DMS79 (cell line): ENCODE measurements at regions not wholly inside any gene's neighbourhood (a gene's known extent, or its start where the extent isn't known, plus 50 kb on each side); places are given as distances from the start of the nearest gene placed in this dataset.
"Not testable (repeated sequence)": the region's sequence is repeated elsewhere in the genome, so short reads cannot be mapped to it uniquely, and the experiment has no call there.

ENCODE experiments used
- DNase-seq: peaks from one replicate; lab custom pipeline; 2025; lab: John Stamatoyannopoulos, UW

GRCh38 chr12:115394496-115395220 lies 710.7 kb upstream of the TBX3 start:
- no peak for DNase-seq

GRCh38 chr12:115388139-115388538 lies 704.2 kb upstream of the TBX3 start:
- no peak for DNase-seq

DNA sequence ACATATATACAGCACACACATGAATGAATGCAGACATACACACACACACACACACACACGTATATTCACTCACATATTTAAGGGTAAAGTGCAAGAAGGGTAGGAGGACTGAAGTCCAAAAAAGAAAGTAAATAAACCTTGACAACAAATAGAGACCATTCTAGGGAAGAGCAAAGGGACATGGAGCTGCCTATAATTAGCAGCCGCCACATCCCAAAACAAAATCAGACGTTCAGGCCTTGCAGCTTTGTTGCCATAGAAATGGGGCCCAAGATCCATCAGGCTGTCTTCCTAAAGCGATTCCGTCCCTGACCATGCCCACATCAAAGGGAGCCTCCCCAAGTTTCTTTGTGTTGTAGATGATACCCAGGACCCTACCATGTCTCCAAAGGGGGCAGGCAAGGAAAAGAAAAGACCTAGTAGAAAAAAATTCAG lies 703.5 kb upstream of the TBX3 start:
- DNase-seq, result no peak

DNA sequence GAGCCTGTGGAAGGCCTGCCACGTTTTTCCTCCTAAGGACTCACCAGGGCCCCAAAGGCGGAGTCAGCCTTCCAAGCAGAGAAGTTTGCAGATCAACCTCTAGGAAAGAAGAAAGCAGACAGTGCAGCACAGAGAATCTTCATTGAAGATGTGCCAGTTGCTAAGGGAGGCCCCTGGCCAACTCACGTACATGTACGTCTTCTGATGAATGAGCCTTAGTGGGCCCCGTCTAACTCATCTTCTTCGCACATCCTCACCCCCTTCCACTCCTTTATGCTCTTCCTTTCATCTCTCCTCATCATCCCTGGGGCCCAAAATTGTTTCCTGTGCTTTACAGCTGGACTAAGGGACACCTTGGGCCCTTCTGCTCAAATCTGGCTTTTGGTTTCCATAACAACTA lies 703.0 kb upstream of the TBX3 start:
- DNase-seq, result no peak

DNA sequence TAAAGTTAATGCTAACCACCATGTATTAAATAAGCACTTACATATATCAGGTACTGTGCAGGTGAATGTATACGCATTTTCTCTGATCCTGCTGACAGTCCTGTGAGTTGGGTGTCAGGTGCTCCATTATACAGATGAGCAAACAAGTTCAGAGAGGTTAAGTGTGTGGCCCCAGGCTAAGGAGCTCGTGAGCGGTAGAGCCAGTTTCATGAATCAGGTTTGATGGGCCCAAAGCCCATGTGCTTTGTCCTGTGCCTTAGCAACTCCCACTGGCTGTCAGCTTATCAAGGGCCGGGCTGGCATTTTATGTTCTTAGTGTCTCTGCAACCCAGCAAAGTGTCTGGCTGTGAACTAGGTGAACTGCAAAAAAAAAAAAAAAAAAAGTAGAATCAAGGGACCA lies 701.2 kb upstream of the TBX3 start:
- DNase-seq, result no peak

- no peak for DNase-seq
Measured at GRCh38 chr12:115384391-115384790, 700.4 kb upstream of the TBX3 start.

GRCh38 chr12:115383668-115384067 lies 699.7 kb upstream of the TBX3 start:
- peak; percentile 77 for DNase-seq

- DNase-seq, result no peak
Measured at GRCh38 chr12:115382681-115383080, 698.7 kb upstream of the TBX3 start.

GRCh38 chr12:115380546-115381120 lies 696.7 kb upstream of the TBX3 start:
- DNase-seq, result no peak

DNA sequence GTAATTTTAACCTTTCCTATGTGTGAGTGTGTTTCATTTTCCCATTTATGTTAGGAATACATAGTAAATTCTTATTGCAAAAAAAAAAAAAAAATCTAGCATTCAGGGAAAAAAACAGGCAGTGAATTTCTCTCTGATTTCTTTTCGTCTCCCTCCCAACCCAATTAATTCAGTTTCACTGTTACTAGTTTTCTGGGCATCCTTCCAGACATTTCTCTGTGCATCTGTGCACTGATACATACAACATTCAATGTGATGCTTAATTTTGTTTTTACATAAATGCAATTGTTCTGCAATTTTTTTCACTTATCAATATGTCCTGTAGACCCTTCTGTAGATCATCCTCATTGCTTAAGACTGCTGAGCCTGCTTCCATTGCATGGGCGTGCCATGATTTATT lies 694.3 kb upstream of the TBX3 start:
- no peak for DNase-seq

- no peak for DNase-seq
Measured at GRCh38 chr12:115377779-115378178, 693.8 kb upstream of the TBX3 start.

GRCh38 chr12:115377230-115377629 lies 693.3 kb upstream of the TBX3 start:
- no peak for DNase-seq

GRCh38 chr12:115375186-115375991 lies 691.4 kb upstream of the TBX3 start:
- no peak for DNase-seq

GRCh38 chr12:115374480-115375185 lies 690.7 kb upstream of the TBX3 start:
- DNase-seq, result no peak

DNA sequence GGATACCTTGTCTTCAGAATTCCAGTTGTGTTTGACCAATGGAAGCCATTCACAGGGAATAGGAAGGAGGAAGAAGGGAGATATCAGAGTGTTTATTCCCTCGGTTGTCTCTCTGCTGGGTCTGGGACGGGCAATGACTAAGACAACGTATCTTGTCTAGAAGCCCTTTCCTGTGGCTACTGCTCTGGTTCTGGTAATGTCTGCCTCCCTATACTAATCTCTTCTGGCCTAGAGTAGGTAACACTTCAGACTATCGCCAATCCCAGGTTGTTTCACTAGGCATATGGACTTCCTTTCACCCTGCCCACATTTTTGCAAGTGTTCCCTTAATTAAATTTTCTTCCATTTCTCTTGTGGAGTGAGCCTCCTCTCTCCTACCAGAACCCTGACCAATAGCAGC lies 687.7 kb upstream of the TBX3 start:
- DNase-seq, result no peak

DNA sequence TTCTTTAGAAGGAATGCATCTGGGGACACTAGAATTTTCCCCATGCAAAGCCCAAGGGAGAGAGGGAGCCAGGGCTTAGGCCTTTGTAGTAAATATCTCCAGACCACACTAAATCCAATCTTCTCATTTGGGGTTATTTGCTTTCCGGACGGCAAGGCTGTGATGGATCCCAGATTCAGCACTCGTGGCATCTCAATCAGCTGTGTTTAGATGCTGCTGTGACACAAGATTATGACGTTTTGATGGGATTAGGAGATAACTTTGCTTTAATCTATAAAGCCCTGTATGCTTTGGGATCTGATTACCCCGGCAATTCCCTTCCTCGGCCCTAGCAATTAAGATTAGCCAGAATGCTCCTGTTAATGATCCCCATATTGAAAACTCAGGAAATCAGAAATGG lies 686.7 kb upstream of the TBX3 start:
- DNase-seq, result no peak

GRCh38 chr12:115370207-115370606 lies 686.2 kb upstream of the TBX3 start:
- no peak for DNase-seq

DNA sequence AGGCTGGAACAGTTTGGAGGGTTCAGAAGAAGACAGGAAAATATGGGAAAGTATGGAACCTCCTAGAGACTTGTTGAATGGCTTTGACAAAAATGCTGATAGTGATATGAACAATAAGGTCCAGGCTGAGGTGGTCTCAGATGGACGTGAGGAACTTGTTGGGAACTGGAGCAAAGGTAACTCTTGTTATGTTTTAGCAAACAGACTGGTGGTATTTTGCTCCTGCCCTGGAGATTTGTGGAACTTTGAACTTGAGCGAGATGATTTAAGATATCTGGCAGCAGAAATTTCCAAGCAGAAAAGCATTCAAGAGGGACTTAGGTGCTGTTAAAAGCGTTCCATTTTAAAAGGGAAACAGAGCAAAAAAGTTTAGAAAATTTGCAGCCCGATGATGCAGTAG lies 682.3 kb upstream of the TBX3 start:
- not testable (repeated sequence) for DNase-seq

GRCh38 chr12:115365765-115366164 lies 681.8 kb upstream of the TBX3 start:
- DNase-seq, result not testable (repeated sequence)

DNA sequence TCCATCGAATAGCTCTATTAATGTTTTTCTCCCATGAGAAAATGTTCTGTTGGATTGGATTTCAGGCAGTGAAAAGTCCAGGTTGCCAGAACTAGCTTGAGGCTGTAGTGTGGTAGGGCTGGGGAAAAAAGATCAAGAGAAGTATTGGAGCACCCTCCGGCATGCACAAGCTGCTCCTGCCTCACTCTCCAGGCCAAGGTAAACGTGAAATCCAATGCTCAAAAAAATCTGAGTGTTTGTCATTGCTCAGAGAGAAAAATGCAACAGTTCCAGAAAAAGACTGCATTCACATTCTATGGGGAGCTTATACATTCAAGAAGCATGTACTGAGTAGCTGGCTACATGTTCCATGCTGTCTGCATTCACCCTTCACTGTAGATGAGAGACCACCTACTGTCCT lies 680.9 kb upstream of the TBX3 start:
- no peak for DNase-seq

DNA sequence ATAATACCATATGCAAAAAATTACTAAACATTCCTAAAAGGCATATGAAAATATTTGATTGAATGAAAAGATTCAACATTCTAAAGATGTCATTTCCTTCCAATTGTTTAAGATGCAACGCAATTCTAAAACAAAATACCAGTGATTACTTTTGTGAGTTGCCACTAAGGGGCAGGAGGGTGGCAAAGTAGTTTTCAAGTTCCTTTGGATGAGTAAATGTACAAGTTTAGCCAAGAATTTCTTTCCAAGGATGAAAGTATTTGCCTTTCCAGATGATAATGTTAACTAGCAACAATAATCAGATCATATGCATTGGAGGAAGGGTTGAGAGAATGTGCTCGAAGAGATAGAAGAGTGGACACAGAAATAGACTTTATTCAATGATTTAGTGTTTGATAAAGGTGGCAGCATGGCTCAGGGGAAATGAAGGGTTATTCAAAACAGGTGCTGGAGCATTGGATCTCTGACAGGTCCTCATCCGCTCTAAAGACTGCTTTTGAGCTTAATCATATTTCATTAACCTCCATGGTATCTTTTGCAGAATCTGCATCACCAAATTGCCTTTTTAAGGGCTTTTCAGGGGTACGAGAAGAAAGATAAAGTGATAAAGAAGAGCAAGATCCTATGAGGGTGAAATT lies 678.5 kb upstream of the TBX3 start:
- DNase-seq, result no peak

GRCh38 chr12:115357681-115358080 lies 673.7 kb upstream of the TBX3 start:
- no peak for DNase-seq
